HEK293T (cell line): ENCODE measurements at regions not wholly inside any gene's neighbourhood (a gene's known extent, or its start where the extent isn't known, plus 50 kb on each side); places are given as distances from the start of the nearest gene placed in this dataset.

Source experiments
- BHLHE40 ChIP-seq: fragments of 450-650 bp; IDR thresholded peaks from 2 replicates; pipeline ENCODE4 v1.6.1; 2016; ENCODE audit warnings: mild to moderate bottlenecking, moderate library complexity, borderline replicate concordance
- SP1 ChIP-seq: fragments of 450-650 bp; IDR thresholded peaks from 2 replicates; pipeline ENCODE4 v1.6.1; 2017

DNA sequence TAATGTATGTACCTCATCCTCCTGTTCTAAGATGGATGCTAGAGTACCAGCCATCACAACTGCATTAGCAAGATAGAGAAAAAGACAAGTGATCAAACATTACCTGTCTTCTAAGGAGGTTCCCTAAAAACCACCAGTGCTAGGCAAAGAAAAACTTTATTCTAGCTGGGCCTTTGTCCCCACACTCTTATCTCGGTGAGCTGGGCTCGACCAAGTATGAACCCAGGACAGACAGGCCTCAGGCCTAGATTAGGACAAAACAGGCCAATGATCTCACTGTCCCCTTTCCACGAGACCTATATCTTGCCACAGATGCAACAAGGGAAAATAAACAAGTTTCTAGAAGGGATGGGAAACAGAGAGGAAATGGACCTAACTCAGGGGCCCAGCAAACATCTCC is 127.6 kb upstream of the PKDCC start:
- TF ChIP-seq SP1 (no peak), BHLHE40 (no peak)
